Vagina (tissue), 2 donors: ENCODE measurements at regions not wholly inside any gene's neighbourhood (a gene's known extent, or its start where the extent isn't known, plus 50 kb on each side); places are given as distances from the start of the nearest gene placed in this dataset.

Source experiments
- CTCF ChIP-seq, 3 experiments: fragments of 450-650 bp in 2 of 3; fragments of 200-600 bp in 1 of 3; sonication (generic) in 1 of 3; IDR thresholded peaks; one replicate each; pipeline ENCODE4 v1.5.1; 2017 to 2019; ENCODE audit warnings: antibody characterized with exemption in 3 of 3, mild to moderate bottlenecking in 2 of 3, moderate library complexity in 2 of 3
- POLR2A ChIP-seq, 2 donors: fragments of 450-650 bp; IDR thresholded peaks; one replicate each; pipeline ENCODE4 v1.6.1; 2017; ENCODE audit warnings: antibody characterized with exemption in 2 of 2, mild to moderate bottlenecking in 2 of 2, moderate library complexity in 2 of 2

GRCh38 chr7:88539518-88539917 is 220.0 kb upstream of the ZNF804B start:
- TF ChIP-seq POLR2A (IDR thresholded peaks at IDR 0.05) (no peak), CTCF (IDR thresholded peaks at IDR 0.05) (no peak)
